ENCODE measurements at regions not wholly inside any gene's neighbourhood (a gene's known extent, or its start where the extent isn't known, plus 50 kb on each side); places are given as distances from the start of the nearest gene placed in this dataset.
"Not testable (repeated sequence)": the region's sequence is repeated elsewhere in the genome, so short reads cannot be mapped to it uniquely, and the experiment has no call there.

DNA sequence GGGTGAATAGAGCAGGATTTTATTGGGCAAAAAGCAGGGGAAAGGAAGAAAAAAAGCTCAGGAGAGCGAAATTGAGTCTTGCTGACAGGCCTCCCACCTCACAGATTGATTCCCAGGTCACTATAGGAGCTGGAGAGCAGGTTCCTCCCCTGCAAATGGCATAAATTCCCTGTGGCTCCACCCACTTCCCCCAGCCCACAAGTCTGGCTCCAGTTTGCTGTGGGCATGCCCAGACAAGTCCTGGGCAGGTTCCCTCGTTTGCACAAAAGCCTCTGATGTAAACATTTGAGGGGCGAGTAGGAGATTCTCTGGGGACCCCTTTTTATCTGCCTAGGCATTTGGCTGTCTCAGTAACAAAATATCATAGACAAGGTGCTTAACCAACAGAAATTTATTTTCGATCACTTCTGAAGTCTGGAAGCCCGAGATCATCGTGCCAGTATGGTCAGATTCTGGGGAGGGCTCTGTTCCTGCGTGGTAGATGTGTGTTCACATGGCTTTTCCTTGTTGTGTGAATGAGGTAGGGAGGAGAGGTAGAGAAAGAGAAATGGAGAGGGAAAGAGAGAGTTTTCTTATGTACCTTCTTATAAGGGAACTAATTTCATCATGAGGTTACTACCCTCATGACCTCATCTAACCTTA lies 614.5 kb downstream of the MAT2B start:
- DNase-seq (ENCODE audit: low spot score) = no peak

DNA sequence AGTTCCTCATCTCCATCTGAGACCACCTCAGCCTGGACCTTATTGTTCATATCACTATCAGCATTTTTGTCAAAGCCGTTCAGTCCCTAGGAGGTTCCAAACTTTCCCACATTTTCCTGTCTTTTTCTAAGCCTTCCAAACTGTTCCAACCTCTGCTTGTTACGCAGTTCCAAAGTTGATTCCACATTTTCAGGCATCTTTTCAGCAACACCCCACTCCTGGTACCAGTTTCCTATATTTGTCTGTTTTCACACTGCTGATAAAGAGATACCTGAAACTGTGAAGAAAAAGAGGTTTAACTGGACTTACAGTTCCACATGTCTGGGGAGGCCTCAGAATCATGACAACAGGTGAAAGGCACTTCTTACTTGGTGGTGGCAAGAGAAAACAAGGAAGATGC lies 622.1 kb downstream of the MAT2B start:
- no peak for DNase-seq (ENCODE audit: low spot score)

DNA sequence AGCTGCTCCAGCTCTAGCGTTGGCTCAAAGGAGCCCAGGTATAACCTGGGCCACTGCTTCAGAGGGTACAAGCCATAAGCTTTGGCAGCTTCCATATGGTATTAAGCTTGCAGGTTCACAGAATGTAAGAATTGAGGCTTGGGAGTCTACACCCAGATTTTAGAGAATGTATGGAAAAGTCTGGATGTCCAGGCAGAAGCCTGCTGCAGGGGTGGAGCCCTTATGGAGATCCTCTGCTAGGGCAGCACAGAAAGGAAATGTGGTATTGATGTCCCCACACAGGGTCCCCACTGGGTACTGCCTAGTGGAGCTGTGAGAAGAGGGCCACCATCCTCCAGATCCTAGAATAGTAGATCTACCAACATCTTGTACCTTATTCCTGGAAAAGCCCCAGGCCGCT lies 626.9 kb downstream of the MAT2B start:
- no peak for DNase-seq (ENCODE audit: low spot score)

DNA sequence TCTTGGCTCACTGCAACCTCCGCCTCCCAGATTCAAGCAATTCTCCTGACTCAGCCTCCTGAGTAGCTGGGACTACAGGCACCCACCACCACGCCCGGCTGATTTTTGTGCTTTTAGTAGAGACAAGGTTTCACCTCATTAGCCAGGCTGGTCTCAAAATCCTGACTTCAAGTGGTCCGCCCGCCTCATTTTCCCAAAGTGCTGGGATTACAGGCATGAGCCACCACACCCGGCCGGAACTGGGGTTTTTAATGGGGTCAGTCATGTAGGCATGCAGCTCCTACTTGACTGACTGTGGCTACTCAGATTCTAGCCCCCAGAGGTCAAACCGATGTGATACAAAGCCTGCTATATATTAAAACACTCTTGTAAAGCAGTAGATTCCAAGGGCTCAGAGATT lies 631.7 kb downstream of the MAT2B start:
- no peak for DNase-seq (ENCODE audit: low spot score)

DNA sequence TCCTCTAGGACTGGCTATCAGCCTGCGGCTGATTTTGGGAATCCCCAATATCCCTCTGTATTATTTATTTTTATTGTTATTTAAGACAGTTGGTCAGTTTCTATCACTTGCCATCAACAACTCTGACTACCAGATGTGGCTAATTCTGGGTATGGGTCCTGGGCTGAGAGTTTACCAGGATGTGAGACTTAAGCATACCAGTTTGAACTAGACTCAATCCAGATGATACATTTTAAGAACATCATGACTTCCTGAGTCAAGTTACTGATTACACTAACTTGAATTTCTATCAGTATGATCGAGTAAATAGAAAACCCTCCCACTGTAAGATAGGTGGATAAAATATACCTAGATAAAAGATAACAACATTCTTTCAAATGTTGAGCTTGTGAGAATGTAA lies 634.0 kb downstream of the MAT2B start:
- DNase-seq (ENCODE audit: low spot score) = no peak

DNA sequence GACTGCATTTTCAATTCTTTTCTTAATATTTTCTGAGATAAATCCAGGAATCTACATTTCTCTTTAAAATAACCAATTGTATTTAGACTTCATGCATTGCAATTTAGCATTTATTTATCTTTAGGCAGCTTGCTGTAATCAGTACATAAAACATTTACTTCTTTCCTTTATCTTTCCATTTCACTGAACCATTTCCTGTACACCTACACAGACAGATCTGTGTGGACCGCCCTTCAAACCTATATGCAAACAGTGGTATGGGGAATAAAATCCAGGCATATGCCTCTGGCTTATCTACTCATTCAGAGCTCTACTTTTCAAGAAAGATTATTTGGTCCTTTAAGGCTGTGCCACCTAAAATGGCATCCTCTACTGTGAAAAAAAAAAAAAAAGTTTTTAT lies 640.0 kb downstream of the MAT2B start:
- no peak for DNase-seq (ENCODE audit: low spot score)

DNA sequence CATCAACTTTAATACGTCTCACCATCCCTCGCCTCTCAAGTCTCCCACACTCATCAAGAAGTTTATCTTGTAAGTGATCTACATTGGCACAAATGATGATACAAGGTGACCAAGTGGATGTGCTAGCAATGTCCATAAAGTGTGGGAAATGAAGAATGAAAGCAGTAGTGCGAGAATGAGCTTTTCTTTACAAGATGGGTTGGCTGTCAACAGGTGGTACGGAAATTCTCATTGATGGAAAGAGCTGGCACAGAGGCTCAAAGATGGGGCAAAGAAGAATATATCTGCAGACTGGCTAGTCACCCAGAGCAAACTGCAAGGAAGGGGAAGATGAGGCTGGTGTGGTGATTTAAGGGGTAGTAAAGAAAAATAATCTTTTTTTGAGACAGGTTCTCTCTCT lies 640.8 kb downstream of the MAT2B start:
- no peak for DNase-seq (ENCODE audit: low spot score)

DNA sequence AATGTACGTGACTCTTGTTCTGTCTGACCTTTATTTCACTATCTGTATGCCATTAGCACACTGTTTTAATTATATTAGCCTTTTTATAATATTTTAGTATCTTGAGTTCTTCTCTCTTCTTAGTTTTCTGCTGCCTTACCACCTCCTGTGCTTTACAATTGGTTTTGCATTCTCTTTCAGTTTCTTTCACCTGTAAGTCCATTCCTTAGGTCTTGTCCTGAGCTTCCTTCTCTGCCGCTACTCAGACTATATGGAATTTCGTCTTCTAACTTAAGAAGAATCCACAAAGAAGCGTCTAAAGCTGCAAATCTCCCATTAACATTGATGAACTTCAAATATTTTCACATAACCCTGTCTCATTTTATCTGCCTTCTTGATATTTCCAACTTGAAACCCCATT lies 642.9 kb downstream of the MAT2B start:
- DNase-seq (ENCODE audit: low spot score) = no peak

DNA sequence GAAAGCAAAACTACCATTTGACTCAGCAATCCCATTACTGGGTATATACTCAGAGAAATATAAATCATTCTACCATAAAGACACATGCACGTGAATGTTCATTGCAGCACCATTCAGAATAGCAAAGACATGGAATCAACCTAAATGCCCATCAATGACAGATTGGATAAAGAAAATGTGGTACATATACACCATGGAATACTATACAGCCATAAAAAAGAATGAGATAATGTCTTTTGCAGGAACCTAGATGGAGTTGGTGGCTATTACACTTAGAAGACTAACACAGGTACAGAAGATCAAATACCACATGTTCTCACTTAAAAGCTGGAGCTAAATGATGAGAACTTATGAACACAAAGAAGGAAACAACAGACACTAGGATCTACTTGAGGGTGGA lies 647.1 kb downstream of the MAT2B start:
- DNase-seq (ENCODE audit: low spot score) = not testable (repeated sequence)

DNA sequence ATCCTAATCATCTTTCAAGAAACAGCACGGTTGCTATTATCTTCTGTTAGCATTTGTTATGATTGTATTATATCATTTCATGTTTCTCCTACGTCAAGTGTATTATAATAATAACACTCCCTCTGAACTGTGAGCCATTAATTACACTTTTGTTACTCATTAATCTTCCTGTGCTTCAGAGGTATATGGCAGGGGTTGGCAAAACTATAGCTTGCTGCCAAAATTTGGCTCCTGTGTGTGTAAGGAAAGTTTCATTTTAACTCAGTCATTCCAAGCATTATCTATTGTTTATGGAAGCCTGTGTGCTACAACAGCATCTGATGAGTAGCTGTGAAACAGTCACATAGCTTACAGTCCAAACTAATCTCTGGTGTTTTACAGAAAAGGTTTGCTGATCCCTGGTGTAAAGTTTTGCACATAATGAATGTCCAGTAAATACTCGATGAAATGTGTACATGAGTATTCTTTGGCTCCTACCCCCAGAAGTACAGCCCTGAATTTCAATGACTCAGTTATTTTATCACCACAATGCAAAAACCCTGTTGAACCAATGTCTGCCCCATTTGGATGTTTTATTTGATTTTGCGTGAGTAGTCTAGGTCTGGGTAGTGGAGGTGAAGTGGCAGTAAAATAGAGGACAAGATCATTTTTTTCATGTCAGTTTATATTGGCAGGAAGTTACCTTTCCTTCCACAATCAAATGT lies 648.2 kb downstream of the MAT2B start:
- DNase-seq (ENCODE audit: low spot score) = no peak

DNA sequence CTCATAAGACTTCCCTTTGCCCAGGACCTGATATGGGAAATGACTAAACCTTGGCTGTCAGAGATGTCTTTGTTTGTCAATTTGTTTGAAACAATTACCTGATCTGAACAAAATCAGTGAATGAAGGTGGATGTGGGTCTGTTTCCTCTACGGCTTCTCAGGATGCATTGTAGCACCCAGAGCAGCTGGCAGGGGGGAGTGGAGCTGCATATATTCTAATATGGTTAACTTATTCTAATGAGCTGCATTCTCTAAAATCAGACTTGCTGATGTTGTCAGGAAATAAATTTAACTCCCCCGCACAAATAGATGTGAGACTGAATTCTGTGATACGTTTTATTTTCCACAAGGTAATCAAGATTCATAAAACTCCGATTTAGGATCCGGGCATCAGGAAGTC lies 665.4 kb downstream of the MAT2B start:
- DNase-seq (ENCODE audit: low spot score) = no peak

DNA sequence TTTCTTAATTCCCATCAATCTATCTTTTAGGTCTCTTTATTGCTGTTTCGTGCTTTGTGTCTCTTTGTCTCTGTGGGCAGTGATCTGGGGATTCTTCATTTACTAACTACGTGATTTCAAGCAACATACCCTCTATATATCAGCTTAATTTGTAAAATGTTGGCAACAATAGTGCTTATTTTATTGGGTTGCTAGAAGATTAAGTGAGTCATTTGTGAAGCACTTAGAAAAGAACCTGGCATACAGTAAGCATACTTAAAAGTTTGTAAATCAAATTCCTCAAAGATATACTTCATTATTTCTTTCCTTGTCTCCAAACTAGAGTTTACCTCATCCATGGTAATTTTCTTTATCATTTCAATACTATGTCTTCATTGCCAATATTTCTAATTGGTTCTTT lies 669.7 kb downstream of the MAT2B start:
- DNase-seq (ENCODE audit: low spot score) = no peak

DNA sequence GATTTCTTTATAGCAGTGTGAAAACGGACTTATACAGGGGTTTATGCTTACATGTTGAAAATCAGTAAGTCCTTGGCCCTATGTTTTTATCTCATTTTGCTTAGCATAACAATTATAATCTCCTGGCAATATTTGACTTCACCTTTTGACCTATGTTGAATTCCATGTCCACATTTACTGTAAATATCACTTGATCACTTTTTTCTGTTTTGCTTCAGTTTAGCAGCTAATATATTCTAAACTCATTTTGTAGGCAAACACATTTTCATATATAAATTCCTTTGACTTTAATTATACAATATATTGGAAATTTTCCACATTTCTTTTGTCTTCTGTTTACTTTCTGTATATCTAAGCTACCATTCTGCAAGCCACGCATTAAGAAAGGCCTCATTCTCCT lies 674.0 kb downstream of the MAT2B start:
- no peak for DNase-seq (ENCODE audit: low spot score)

DNA sequence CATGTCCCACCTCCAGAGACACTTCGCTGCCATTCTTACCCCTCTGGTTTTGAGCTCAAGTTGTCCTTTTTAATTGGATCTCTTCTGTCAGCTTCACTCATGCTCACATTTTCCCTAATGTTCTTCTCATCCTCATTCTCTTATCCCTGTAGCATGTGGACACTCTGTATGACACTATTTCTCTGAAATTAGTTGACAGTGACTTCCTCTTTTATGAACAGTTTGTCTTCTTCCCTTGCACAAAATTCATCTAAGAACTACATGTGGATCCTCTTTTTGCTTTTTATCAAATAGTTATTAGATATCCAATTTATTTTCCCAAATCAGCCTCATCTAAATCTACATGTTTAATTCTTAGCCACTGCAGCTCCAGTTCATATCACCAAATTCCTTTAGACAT lies 676.2 kb downstream of the MAT2B start:
- no peak for DNase-seq (ENCODE audit: low spot score)

DNA sequence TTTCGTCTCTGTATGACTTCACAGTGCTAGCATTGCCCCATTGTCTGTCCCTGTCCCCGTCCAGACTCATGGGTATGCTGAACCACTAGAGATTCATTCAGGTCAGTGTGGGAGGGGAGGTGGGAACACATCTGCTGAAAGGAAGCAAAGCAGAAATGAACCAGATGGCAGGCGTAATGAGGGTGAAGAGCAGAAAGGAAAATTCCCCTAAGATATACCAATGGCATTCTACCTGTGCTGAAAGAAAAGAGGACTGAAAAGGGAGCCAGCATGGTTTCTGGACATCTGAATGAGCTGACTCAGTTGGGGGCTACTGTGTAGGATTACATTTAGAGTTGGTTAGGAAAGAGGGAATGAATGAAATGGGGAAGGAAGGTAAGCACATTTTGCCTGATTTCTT lies 678.7 kb downstream of the MAT2B start:
- no peak for DNase-seq (ENCODE audit: low spot score)

DNA sequence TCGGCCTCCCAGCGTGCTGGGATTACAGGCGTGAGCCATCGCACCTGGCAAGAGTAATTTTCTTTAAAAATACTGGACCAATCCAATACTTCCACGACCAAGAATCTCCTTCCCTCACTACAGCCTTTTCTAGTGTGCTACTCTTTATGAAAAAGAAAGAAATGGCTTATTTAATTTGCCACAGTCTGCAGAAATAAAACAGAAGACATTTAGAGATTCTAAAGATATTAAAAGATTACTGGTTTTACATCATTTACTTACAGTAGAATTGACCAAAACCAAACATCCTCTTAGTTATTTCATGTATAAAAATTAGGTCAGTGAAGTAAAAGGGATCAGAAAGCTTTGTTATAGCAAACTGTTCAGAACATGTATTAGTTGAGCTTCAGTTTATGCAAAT lies 679.6 kb downstream of the MAT2B start:
- DNase-seq (ENCODE audit: low spot score) = no peak

DNA sequence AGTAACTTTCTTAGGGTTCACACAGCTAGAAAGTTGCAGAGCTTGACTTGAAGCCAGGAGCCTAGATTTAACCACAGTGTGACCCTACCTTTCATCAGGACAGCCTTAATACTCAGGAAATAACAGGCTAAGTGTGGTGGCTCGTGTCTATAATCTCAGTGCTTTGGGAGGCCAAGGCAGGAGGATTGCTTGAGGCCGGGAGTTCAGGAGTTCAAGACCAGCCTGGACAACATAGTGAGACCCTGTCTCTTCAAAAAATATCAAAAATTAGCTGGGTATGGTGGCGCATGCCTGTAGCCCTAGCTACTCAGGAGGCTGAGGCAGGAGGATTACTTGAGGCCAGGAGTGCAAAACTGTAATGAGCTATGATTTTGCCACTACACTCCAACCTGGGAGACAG lies 681.1 kb downstream of the MAT2B start:
- no peak for DNase-seq (ENCODE audit: low spot score)

DNA sequence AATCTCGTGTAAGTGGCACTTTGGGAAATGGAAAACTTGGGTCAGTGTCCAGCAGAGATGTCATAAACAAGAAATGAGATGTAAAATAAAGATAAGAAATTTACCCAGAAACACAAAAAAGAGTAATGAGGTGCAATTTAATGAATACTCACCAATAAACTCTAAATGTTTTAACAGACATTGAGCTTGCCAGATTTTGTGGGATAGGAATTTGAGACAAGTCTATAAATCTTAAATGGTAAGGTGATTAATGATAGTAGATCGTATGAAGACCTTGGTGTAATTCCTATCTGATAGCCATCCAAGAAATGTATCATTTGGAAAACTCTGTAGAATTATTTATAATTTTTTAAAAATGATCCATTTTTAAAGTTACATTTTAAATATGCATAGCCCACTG lies 682.4 kb downstream of the MAT2B start:
- no peak for DNase-seq (ENCODE audit: low spot score)

DNA sequence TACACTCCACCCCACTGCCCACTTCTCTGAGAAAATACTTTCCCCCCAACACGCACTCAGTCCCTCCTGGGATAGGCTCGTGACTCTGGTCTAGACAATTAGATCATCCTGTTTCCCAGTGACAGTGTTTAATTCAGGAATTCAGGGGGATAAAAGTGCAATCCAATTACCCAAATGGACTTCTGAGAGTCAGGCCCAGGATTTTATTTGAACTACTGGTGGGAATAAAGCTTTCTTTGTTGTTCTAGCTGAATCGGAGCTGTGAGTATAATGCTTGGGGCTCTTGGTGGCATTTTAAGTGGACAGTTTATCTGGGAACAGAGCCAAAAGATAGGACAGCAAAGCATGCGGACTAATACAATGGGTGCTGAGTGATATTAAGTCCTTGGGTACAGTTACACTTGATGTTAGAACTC lies 683.3 kb downstream of the MAT2B start:
- DNase-seq (ENCODE audit: low spot score) = no peak

DNA sequence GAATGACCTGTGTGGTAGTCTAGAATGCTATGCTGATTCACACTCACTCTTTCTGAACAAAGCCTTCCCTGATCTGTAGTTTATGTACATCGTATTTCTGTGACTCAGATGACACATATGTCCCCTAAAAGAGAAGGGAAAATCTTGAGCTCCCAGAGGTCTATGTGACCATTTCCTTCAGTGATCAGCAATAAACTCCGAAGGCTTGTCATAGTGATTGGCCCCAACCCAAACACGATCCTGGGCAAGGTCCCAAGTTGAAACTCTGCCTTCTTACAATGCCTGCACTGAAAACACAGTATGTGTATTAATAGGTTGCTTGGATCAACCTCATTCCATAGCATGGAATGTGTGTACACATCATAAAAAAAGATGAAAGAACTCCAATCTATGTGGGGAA lies 685.8 kb downstream of the MAT2B start:
- DNase-seq (ENCODE audit: low spot score) = no peak

DNA sequence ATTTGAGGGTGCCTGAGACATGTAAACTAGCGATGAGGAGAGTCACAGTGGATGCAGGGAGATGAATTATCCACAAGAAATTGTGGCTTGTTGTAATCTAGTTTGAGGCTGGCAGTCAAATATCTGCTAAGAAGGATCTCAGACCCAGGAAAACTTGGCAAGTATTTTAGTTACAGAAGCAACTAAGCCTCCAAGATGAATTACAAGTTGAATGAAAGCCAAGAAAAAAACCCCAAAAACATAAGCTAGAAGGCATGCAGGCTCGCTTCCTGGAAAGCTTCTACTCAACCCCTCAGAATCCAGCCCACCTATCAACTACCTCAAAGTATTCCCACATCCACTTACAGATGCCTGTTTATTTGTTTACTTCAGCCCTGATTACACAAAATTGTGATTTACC lies 696.9 kb downstream of the MAT2B start:
- DNase-seq (ENCODE audit: low spot score) = no peak

DNA sequence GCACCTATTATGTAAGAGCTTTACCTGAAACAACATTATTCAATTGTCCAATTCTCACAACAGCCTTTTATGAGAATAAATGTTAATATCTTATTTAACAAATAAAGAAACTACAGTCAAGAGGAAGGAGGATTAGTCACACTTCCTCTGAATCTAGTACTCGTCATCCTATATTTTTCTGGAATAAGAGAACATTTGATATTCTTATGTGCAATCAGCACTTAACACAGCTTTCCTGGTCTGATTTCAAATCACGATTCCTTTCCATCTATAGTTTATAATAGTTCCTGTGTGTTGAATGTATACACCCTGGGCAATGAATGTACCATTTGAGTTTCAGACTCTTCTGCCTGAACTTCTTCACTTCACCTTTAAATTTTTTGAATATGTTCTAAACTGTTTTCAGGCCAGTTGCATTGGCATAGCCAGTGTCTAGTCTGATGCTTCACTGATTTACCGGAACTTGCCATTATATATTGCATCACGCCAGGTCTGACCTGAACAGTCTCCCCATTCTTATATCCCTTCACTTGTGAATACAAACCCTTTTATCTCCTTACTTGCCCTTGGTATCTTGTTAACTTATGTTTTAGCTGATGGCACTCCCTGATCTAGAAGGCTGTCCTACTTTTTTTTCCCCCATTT lies 698.3 kb downstream of the MAT2B start:
- DNase-seq (ENCODE audit: low spot score) = no peak

DNA sequence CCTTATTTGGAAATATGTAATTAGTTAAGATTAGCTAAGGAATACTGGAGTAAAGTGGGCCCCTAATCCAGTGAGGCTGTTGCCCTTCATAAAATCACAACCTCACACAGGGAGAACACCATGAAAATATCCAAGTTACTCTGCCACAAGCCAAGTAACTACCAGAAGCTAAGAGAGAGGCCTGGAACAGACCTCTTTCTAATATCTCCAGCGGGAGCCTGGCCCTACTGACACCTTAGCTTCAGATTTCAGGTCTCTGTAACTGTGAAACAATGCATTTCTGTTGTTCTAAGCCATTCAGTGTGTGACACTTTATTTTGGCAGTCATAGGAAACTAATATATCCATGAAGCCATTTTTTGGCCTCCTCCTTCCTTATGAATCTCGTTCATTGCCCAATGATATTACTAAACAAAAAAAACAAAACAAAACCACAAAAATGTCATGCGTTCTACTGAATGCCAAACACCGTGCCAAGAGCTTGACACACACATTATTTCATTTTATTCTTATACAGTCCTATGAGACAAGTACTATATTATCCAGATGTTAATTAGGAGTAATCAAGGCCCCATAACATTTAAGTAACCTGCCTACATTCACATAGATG lies 699.0 kb downstream of the MAT2B start:
- DNase-seq (ENCODE audit: low spot score) = no peak
